Naive thymus-derived CD8-positive, alpha-beta T cell (primary cell): ENCODE measurements at regions not wholly inside any gene's neighbourhood (a gene's known extent, or its start where the extent isn't known, plus 50 kb on each side); places are given as distances from the start of the nearest gene placed in this dataset.

Experiments
- ATAC-seq, 2 donors: fragments of 150-1000 bp; cut with Tn5 transposase in 1 of 2; sonication (Bioruptor Pico), chemical (Tn5 transposase) in 1 of 2; 1 replicate in 1 of 2; 2 replicates in 1 of 2; pipeline ENCODE4 v1.10.0; 2021; ENCODE audit warnings: mild to moderate bottlenecking in 2 of 2, moderate library complexity in 2 of 2
- POLR2A ChIA-PET: fragments of 350-600 bp; sonication (Branson Sonifier 250); formaldehyde crosslinking; loops from one replicate; lab custom pipeline; 2021; ENCODE audit warnings: antibody characterized with exemption; lab: Charles Lee
- DNase-seq, 10 donors: peaks; one replicate each; pipeline versions ENCODE4 v3.0.0 to v3.0.0-alpha.2; 2020 to 2022
- H3K27ac Mint-ChIP-seq, 10 donors: one replicate each; pipeline ENCODE4 v1.8.0; 2020 to 2022; ENCODE audit warnings: mild to moderate bottlenecking in 10 of 10, mixed read lengths in 10 of 10, moderate library complexity in 4 of 10, inconsistent platforms in 1 of 10
- H3K27me3 Mint-ChIP-seq, 5 donors: one replicate each; pipeline ENCODE4 v1.8.0; 2021 to 2022; ENCODE audit warnings: mixed read lengths in 5 of 5
- H3K36me3 Mint-ChIP-seq, 3 donors: one replicate each; pipeline ENCODE4 v1.8.0; 2020 to 2022; ENCODE audit warnings: mixed read lengths in 3 of 3, mild to moderate bottlenecking in 2 of 3, inconsistent platforms in 1 of 3
- H3K4me1 Mint-ChIP-seq, 4 donors: one replicate each; pipeline ENCODE4 v1.8.0; 2021 to 2022; ENCODE audit warnings: mixed read lengths in 4 of 4
- H3K4me3 Mint-ChIP-seq, 10 donors: one replicate each; pipeline ENCODE4 v1.8.0; 2020 to 2022; ENCODE audit warnings: mild to moderate bottlenecking in 10 of 10, mixed read lengths in 10 of 10, moderate library complexity in 6 of 10, inconsistent platforms in 1 of 10
- H3K9me3 Mint-ChIP-seq, 9 donors: one replicate each; pipeline ENCODE4 v1.8.0; 2020 to 2022; ENCODE audit warnings: mixed read lengths in 9 of 9, mild to moderate bottlenecking in 3 of 9, inconsistent platforms in 1 of 9, moderate library complexity in 1 of 9

DNA sequence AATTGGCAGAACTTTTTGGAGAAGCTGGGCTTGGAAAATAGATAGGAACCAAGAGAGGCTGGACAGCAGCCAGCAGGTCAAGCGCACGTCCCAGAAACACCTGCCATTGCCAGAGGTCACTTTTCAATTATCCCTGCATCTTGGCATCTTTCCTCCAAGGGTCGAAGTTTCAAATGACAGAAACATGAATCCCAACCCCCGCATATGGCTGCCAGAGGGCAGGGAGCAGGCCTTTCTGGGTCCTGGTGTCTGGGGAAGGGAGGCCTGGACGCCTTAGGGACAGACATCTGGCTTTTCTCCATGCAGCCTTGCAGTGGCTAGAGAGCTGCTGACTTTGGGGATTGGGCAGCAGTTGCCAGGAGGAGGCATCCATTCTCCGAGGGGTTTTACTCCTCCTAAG lies 164.5 kb upstream of the TPM1 start:
- Mint-ChIP-seq H3K4me1 (peaks cover 0 to 6% (median 3%) of the 10 kb centered on the region in 4 donors), H3K36me3 (no peaks in the 10 kb centered on the region), H3K9me3 (no peaks in the 10 kb centered on the region), H3K27ac (no peak overlapping the region), H3K4me3 (no peak overlapping the region), H3K27me3 (peaks cover 4 to 10% (median 8%) of the 10 kb centered on the region in 5 donors)
- POLR2A ChIA-PET: no interaction called here
- no peak for ATAC-seq
- DNase-seq: no peak

DNA sequence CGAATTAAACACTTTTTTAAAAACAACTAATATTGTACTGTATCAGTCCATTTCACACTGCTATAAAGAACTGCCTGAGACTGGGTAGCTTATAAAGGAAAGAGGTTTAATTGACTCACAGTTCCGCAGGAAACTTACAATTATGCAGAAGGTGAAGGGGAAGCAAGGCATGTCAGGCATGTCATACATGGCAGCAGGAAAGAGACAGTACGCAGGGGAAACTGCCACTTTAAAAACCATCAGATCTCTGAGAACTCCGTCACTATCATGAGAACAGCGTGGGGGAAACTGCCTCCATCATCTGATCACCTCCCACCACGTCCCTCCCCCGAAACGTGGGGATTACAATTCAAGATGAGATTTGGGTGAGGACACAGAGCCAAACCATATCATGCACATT lies 162.8 kb upstream of the TPM1 start:
- Mint-ChIP-seq H3K4me3 (peak overlapping the region in 1 of 10 donors; percentile 19), H3K4me1 (peaks cover 0 to 6% (median 3%) of the 10 kb centered on the region in 4 donors), H3K9me3 (no peaks in the 10 kb centered on the region), H3K27me3 (peaks cover 4 to 10% (median 6%) of the 10 kb centered on the region in 5 donors), H3K27ac (no peak overlapping the region), H3K36me3 (no peaks in the 10 kb centered on the region)
- POLR2A ChIA-PET: no interaction called here
- ATAC-seq (no peak), DNase-seq (no peak)

DNA sequence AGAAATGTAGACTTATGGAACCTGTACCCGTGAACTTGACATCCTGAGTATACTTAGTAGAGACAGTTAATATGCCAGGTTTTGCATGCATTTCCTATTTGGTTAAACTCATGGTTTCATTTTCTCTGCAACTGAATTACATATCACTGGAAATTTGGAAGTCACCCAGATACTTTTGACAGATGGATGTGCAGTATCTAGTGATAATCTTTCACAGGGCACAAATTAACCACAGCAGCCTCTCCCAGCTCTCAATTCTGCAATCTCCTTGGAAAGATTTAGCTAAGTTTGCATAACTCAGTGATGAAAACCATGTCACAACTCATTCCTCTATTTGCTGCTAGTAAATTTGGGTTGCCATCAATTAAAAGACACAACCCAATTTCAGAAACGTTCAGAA lies 162.3 kb upstream of the TPM1 start:
- H3K9me3 Mint-ChIP-seq: no peaks in the 10 kb centered on the region
- no peak overlapping the region for H3K4me3 Mint-ChIP-seq
- POLR2A ChIA-PET: no interaction called here
- no peaks in the 10 kb centered on the region for H3K36me3 Mint-ChIP-seq
- no peak for DNase-seq
- peaks cover 4 to 14% (median 6%) of the 10 kb centered on the region in 5 donors for H3K27me3 Mint-ChIP-seq
- H3K4me1 Mint-ChIP-seq: peaks cover 0 to 6% (median 3%) of the 10 kb centered on the region in 4 donors
- H3K27ac Mint-ChIP-seq: no peak overlapping the region
- no peak for ATAC-seq

DNA sequence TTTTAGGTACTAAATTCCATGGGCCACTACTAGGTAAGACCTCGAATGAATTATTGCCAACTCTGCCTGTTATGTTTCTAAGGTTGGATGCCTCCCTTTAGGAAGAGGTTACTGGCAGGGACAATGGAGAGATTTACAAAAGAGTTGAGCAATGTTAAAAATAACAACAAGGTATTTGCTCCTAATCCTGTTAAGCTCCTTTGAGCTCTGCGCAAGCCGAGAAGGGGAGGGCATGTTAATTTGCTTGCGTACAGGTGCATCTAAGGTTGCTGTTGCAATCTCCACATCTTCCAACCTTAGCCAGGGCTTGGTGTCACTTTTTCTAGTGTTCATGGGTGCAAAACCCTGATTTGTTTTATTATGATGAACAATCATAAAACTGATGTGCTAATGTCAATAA lies 161.5 kb upstream of the TPM1 start:
- Mint-ChIP-seq H3K4me1 (peaks cover 0 to 6% (median 3%) of the 10 kb centered on the region in 4 donors), H3K27ac (no peak overlapping the region), H3K4me3 (no peak overlapping the region), H3K27me3 (peaks cover 3 to 21% (median 6%) of the 10 kb centered on the region in 5 donors), H3K36me3 (no peaks in the 10 kb centered on the region), H3K9me3 (no peaks in the 10 kb centered on the region)
- no peak for DNase-seq
- POLR2A ChIA-PET: interaction anchor here (0.6 kb wide), 1 partner anchor 107 kb away, joined by 3 read pairs; no protein-coding TSS in a partner anchor
- no peak for ATAC-seq

DNA sequence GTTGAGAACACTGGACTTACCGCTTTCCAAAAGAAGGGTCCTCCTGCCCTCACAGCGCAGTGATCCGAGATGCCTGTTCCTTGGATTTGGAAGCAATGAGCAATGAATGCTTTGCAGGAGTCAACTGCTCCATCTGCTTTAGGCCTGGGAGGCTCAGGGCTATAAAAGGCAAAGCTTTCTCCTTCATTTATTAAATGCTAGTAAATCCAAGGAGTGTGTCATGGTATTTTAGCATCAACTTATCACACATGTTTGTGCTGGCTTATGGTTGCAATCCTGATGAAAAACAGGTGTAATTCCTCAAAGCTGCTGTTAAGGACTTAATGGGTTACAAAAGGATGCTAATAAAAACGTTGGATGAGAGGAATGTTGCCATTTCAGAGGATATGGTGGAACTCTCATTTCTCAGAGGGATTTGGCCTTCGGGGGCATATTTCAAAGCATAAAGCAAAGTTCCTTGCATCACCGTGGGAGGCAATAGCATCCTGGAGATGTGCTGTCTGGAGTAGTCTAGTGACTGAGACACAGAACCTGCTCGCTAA lies 158.5 kb upstream of the TPM1 start:
- Mint-ChIP-seq H3K4me1 (peaks cover 0 to 6% (median 3%) of the 10 kb centered on the region in 4 donors), H3K4me3 (no peak overlapping the region), H3K27me3 (peaks cover 6 to 34% (median 12%) of the 10 kb centered on the region in 5 donors), H3K27ac (no peak overlapping the region), H3K9me3 (no peaks in the 10 kb centered on the region), H3K36me3 (no peaks in the 10 kb centered on the region)
- POLR2A ChIA-PET: no interaction called here
- no peak for ATAC-seq
- DNase-seq: no peak

DNA sequence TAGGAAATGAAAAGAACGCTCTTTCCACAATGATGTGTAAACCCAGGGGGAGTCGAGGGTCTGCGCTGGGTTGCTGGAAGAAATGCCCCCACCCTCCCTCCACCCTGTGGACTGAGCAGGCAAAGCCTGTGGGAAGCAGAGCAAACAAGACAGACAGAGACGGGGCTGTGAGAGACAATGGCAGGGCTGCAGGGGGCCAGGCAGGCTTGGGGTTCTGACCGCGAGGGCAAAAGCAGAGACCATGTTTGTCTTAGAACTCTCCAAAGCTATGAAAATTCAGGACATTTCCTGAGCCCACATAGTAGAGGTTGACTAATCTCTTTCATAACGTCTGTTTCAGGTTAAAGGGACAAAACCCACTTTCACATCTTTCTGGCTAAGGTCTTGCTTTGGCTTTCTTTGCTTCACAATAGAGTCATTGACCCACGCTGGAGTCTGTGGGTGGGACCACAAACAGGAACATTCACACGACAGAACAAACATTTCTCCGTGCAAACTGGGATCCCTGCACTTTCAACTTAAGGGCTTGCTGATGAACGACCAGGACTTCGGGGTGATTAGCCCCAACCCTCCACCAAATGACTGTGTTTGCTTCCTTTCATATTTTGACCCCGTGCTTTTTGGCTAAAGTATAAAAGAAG lies 156.0 kb upstream of the TPM1 start:
- peaks cover 8 to 35% (median 15%) of the 10 kb centered on the region in 5 donors for H3K27me3 Mint-ChIP-seq
- H3K4me1 Mint-ChIP-seq: no peaks in the 10 kb centered on the region
- ATAC-seq: no peak
- DNase-seq: no peak
- no peaks in the 10 kb centered on the region for H3K36me3 Mint-ChIP-seq
- POLR2A ChIA-PET: no interaction called here
- H3K4me3 Mint-ChIP-seq: no peak overlapping the region
- no peak overlapping the region for H3K27ac Mint-ChIP-seq
- H3K9me3 Mint-ChIP-seq: no peaks in the 10 kb centered on the region

DNA sequence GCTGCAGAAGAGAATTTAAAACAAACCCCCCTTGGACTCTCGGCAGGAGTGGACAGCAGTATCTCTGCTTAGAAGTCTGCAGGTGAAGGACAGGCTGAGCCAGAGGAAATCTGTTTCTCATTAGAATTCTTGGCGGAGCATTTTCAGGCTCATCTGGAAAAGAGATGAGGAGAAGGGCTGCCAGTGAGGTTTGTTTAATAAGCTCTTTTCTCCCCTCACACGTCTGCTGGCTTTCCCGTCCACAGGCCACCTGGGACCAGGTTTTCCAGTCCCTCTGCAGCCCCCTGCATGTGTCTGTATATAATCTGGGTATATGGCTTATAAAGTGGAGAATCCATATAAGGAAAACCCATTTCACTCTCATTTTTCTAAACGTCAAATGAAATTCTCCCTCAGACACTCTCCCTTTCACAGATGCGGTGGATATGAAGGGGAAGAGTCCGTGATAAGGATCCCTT lies 155.4 kb upstream of the TPM1 start:
- no peak for ATAC-seq
- DNase-seq: no peak
- Mint-ChIP-seq H3K27ac (no peak overlapping the region), H3K9me3 (no peaks in the 10 kb centered on the region), H3K27me3 (peaks cover 8 to 35% (median 16%) of the 10 kb centered on the region in 5 donors), H3K36me3 (no peaks in the 10 kb centered on the region), H3K4me3 (no peak overlapping the region), H3K4me1 (no peaks in the 10 kb centered on the region)
- POLR2A ChIA-PET: no interaction called here

DNA sequence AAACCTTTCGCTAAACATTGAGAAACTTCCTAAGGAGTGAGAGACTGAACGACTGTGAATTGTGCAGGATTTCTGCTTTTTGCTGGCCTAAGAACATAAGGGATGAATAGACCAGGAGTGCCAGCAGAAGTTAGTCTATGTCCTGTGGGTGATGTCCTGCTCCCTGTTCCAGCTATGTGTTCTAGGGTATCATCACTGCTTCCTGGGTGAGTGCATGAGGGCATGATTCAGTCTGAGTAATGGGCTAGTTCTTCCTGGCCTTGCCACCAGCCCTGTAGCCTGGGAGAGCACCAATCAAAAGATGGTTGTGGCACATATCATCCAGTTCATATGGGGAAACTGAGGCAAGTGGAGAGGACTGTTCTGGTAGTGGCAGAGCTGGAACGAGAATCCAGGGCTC lies 153.9 kb upstream of the TPM1 start:
- Mint-ChIP-seq H3K4me1 (no peaks in the 10 kb centered on the region), H3K27ac (no peak overlapping the region), H3K4me3 (no peak overlapping the region), H3K9me3 (no peaks in the 10 kb centered on the region), H3K36me3 (no peaks in the 10 kb centered on the region), H3K27me3 (peaks cover 7 to 35% (median 16%) of the 10 kb centered on the region in 5 donors)
- POLR2A ChIA-PET: no interaction called here
- DNase-seq: no peak
- ATAC-seq: no peak

DNA sequence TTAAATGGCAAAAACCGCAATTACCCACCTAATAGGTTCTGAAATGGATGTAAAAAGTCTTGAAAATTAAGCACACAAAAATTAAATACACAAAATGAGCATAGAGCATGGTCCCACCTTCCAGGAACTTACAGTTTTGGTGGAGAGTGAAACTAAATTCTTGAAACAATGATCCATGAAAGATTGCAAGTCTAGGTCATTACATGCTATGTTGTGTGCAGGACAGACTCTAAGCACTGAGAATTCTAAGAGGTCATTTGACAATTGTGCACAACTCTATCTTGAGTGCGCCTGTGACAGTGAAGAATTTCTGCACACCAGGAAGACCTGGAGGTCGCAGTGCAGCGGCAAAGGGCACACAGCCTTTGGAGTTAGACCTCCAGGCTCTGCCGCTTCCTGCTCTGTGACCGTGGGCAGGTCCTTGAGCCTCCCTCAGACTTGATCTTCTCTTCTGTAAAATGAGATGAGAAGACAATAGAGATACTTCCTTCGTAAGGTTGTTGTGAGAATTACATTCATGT lies 153.3 kb upstream of the TPM1 start:
- DNase-seq: no peak
- Mint-ChIP-seq H3K27me3 (peaks cover 7 to 35% (median 18%) of the 10 kb centered on the region in 5 donors), H3K36me3 (no peaks in the 10 kb centered on the region), H3K4me3 (no peak overlapping the region), H3K4me1 (no peaks in the 10 kb centered on the region), H3K9me3 (no peaks in the 10 kb centered on the region), H3K27ac (no peak overlapping the region)
- POLR2A ChIA-PET: no interaction called here
- no peak for ATAC-seq

DNA sequence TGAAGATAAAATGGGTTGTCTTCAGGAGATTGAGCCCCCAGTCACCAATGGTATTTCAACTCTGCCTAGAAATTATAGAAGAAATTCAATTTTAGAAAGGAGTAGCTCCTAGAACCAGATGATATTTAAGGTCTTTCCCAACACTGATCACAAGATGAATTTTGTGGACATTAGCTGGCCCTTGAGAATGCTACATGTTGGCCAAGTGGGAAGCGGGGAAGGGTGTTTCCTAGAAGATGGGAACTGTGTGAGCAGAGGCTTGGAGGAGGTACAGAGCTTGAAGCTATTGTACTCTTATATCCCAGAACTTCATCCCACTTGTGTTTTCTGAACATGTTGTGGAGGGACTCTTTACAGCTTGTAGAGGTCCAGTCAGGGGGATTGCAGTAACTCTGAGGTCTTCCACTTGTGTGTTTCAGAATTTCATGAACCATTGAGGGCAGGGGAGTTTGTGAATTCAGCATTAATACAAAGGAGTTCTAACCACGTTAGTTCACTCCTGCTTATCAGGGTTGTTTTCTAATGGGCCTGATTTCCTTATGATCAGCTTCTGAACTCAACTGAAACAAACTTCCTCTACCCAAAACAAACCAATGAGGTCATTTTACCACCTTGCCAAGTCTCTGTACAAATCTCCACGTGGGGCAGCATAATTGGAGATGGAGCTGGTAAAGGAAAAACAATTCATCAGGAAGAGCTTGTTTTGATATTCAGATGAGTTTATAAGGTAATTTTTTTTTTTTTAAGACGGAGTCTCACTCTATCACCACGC lies 152.6 kb upstream of the TPM1 start:
- Mint-ChIP-seq H3K36me3 (no peaks in the 10 kb centered on the region), H3K27me3 (peaks cover 7 to 35% (median 18%) of the 10 kb centered on the region in 5 donors), H3K4me1 (no peaks in the 10 kb centered on the region), H3K9me3 (no peaks in the 10 kb centered on the region), H3K4me3 (no peak overlapping the region), H3K27ac (no peak overlapping the region)
- POLR2A ChIA-PET: no interaction called here
- DNase-seq (no peak), ATAC-seq (no peak)

DNA sequence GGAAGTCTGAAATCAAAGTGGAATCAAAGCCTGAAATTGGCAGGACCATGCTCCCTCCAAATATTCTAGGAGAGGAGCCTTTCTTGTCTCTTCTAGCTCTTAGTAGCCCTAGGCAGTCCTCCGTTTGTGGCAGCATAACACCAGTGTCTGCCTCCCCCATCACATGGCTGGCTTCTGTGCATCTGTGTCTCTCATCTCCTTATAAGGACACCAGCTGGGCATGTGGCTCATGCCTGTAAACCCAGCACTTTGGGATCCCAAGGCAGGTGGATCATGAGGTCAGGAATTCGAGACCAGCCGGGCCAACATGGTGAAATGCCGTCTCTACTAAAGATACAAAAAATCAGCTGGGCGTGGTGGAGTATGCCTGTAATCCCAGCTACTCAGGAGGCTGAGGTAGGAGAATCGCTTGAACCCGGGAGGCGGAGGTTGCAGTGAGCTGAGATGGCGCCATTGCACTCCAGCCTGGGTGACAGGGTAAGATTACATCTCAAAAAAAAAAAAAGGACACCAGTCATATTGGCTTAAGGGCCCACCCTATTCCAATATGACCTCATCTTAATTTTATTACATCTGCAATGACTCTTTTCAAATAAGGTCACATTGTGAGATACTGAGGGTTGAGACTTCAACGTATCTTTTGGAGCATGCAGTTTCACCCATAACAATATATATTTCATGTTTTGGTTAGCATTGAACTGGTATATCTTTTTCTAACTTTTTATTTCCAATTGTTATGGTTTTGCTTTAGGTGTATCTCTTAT lies 148.0 kb upstream of the TPM1 start:
- no peak for DNase-seq
- POLR2A ChIA-PET: no interaction called here
- Mint-ChIP-seq H3K27ac (no peak overlapping the region), H3K36me3 (no peaks in the 10 kb centered on the region), H3K4me3 (no peak overlapping the region), H3K4me1 (no peaks in the 10 kb centered on the region), H3K9me3 (no peaks in the 10 kb centered on the region), H3K27me3 (peaks cover 8 to 13% (median 9%) of the 10 kb centered on the region in 5 donors)
- no peak for ATAC-seq

DNA sequence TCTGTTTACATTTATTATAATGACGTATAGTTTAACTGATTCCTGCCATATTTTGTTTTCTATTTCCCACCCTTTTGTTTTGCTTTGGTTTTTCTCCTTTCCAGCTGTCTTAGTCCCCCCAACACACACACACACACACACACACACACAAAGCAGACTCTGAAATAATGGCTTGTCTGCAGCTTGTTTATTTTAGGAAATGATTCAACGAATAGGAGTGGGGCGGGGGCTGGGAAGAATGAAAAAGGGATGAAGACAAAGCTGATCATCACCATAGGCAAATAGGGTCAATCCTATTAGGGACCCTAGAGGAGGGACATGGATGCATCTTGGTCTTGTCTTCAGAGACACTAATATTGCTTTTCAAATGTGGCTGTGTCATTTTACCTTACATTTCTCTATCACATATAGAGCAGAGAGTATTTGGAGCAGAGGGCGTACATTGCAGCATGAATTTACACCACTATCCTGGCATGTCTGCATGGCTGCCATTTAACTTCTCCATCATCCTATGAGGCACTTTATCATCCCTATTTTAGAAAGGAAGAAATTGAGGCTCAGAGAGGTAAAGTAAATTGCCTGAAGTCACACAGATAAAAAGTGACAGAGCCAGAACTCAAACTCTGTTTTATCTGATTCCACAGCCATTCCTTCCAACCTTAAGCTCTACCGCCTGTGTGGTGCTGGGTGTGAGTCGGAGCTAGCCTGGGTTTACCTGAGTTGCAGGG lies 147.2 kb upstream of the TPM1 start:
- H3K9me3 Mint-ChIP-seq: no peaks in the 10 kb centered on the region
- H3K4me3 Mint-ChIP-seq: no peak overlapping the region
- ATAC-seq: no peak
- no peaks in the 10 kb centered on the region for H3K36me3 Mint-ChIP-seq
- peaks cover 6 to 12% (median 9%) of the 10 kb centered on the region in 5 donors for H3K27me3 Mint-ChIP-seq
- H3K4me1 Mint-ChIP-seq: no peaks in the 10 kb centered on the region
- POLR2A ChIA-PET: no interaction called here
- no peak for DNase-seq
- no peak overlapping the region for H3K27ac Mint-ChIP-seq
